HL-60 (cell line): ENCODE measurements at regions not wholly inside any gene's neighbourhood (a gene's known extent, or its start where the extent isn't known, plus 50 kb on each side); places are given as distances from the start of the nearest gene placed in this dataset.

Experiments used
- DNase-seq, 2 experiments: peaks; one replicate each; pipeline ENCODE4 v3.0.0-alpha.2; 2010 to 2020; ENCODE audit warnings: low read depth in 1 of 2, low spot score in 1 of 2
- H3K27ac ChIP-seq: fragments of 250-450 bp; sonication (Bioruptor Pico); replicated peaks from 2 replicates; pipeline ENCODE4 v1.5.1; 2020; ENCODE audit warnings: mild to moderate bottlenecking, moderate library complexity
- H3K27me3 ChIP-seq: fragments of 250-450 bp; sonication (Bioruptor Pico); 2 replicates; pipeline ENCODE4 v1.5.1; 2021; ENCODE audit warnings: mild to moderate bottlenecking, moderate library complexity; ENCODE audit not compliant: insufficient read depth, poor library complexity, severe bottlenecking
- H3K4me3 ChIP-seq: replicated peaks from 2 replicates; pipeline ENCODE4 v1.5.1; 2011; ENCODE audit warnings: mild to moderate bottlenecking, control low read depth, low read length; ENCODE audit not compliant: insufficient read depth
- GABPA ChIP-seq: IDR thresholded peaks from 2 replicates; pipeline ENCODE4 v1.6.1; 2012; ENCODE audit warnings: low read depth
- POLR2AphosphoS5 ChIP-seq: IDR thresholded peaks from 2 replicates; pipeline ENCODE4 v1.6.1; 2012; ENCODE audit warnings: low read depth
- SPI1 ChIP-seq: IDR thresholded peaks from 2 replicates; pipeline ENCODE4 v1.6.1; 2012; ENCODE audit warnings: low read depth, mild to moderate bottlenecking, borderline replicate concordance
- TF ChIP-seq, protein P1 (sequence below): IDR thresholded peaks from one replicate; pipeline ENCODE4 v1.5.1; 2011; ENCODE audit warnings: low read length, control low read depth, inconsistent platforms; ENCODE audit not compliant: insufficient read depth
- TF ChIP-seq, protein P2 (sequence below): IDR thresholded peaks from 2 replicates; pipeline ENCODE4 v1.6.1; 2012; ENCODE audit warnings: low read depth; ENCODE audit not compliant: insufficient replicate concordance

- TF ChIP-seq POLR2AphosphoS5 (no peak), GABPA (no peak), SPI1 (no peak)
- TF ChIP-seq, protein P1, sequence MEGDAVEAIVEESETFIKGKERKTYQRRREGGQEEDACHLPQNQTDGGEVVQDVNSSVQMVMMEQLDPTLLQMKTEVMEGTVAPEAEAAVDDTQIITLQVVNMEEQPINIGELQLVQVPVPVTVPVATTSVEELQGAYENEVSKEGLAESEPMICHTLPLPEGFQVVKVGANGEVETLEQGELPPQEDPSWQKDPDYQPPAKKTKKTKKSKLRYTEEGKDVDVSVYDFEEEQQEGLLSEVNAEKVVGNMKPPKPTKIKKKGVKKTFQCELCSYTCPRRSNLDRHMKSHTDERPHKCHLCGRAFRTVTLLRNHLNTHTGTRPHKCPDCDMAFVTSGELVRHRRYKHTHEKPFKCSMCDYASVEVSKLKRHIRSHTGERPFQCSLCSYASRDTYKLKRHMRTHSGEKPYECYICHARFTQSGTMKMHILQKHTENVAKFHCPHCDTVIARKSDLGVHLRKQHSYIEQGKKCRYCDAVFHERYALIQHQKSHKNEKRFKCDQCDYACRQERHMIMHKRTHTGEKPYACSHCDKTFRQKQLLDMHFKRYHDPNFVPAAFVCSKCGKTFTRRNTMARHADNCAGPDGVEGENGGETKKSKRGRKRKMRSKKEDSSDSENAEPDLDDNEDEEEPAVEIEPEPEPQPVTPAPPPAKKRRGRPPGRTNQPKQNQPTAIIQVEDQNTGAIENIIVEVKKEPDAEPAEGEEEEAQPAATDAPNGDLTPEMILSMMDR, result no peak
- TF ChIP-seq, protein P2, sequence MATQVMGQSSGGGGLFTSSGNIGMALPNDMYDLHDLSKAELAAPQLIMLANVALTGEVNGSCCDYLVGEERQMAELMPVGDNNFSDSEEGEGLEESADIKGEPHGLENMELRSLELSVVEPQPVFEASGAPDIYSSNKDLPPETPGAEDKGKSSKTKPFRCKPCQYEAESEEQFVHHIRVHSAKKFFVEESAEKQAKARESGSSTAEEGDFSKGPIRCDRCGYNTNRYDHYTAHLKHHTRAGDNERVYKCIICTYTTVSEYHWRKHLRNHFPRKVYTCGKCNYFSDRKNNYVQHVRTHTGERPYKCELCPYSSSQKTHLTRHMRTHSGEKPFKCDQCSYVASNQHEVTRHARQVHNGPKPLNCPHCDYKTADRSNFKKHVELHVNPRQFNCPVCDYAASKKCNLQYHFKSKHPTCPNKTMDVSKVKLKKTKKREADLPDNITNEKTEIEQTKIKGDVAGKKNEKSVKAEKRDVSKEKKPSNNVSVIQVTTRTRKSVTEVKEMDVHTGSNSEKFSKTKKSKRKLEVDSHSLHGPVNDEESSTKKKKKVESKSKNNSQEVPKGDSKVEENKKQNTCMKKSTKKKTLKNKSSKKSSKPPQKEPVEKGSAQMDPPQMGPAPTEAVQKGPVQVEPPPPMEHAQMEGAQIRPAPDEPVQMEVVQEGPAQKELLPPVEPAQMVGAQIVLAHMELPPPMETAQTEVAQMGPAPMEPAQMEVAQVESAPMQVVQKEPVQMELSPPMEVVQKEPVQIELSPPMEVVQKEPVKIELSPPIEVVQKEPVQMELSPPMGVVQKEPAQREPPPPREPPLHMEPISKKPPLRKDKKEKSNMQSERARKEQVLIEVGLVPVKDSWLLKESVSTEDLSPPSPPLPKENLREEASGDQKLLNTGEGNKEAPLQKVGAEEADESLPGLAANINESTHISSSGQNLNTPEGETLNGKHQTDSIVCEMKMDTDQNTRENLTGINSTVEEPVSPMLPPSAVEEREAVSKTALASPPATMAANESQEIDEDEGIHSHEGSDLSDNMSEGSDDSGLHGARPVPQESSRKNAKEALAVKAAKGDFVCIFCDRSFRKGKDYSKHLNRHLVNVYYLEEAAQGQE, result no peak
Measured at GRCh38 chr7:96402913-96403312, 81.0 kb upstream of the SLC25A13 start.

GRCh38 chr7:96401200-96401599 lies 79.3 kb upstream of the SLC25A13 start:
- peak in 1 of 2 experiments; percentile 44 for DNase-seq
- Histone ChIP-seq H3K4me3 (no peak overlapping the region), H3K27ac (no peak overlapping the region), H3K27me3 (no peaks in the 10 kb centered on the region)
- no peak for TF ChIP-seq GABPA
- TF ChIP-seq, protein P2, result peak; percentile 53
- no peak for TF ChIP-seq POLR2AphosphoS5
- TF ChIP-seq SPI1, result no peak
- TF ChIP-seq, protein P1, result no peak

More at GRCh38 chr7:96402913-96403312, 81.0 kb upstream of the SLC25A13 start:
- no peak overlapping the region for H3K27ac ChIP-seq
- H3K4me3 ChIP-seq, result no peak overlapping the region
- DNase-seq, result no peak
- no peaks in the 10 kb centered on the region for H3K27me3 ChIP-seq

DNA sequence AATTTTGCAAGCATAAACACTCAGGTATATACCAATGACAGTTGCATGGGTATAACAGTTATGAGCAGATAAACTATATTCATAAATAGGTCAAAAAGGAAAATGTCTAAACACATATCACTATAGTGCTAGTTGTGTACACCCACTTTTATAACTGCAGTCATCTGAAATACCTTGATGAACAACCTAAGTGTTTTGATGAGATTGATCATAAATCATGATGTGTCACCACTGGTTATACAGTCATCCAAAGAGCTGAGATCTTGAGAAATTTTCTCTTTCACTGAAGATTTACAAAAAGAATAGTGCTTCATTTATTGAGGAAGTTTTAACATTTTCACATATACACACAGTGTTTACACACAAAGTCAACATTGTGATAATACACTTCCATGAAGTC lies 78.6 kb upstream of the SLC25A13 start:
- no peak for TF ChIP-seq POLR2AphosphoS5
- TF ChIP-seq SPI1, result no peak
- TF ChIP-seq, protein P1, result no peak
- TF ChIP-seq, protein P2, result no peak
- TF ChIP-seq GABPA, result no peak
- no peaks in the 10 kb centered on the region for H3K27me3 ChIP-seq
- no peak overlapping the region for H3K4me3 ChIP-seq
- no peak for DNase-seq
- H3K27ac ChIP-seq, result no peak overlapping the region
